HG02798 (cell line): ENCODE measurements at regions not wholly inside any gene's neighbourhood (a gene's known extent, or its start where the extent isn't known, plus 50 kb on each side); places are given as distances from the start of the nearest gene placed in this dataset.
"Not testable (repeated sequence)": the region's sequence is repeated elsewhere in the genome, so short reads cannot be mapped to it uniquely, and the experiment has no call there.

Source experiments
- ATAC-seq: cut with Tn5 transposase; IDR thresholded peaks from one replicate; pipeline ENCODE4 v1.9.1; 2021; ENCODE audit warnings: mild to moderate bottlenecking; ENCODE audit not compliant: unreplicated experiment, poor library complexity

DNA sequence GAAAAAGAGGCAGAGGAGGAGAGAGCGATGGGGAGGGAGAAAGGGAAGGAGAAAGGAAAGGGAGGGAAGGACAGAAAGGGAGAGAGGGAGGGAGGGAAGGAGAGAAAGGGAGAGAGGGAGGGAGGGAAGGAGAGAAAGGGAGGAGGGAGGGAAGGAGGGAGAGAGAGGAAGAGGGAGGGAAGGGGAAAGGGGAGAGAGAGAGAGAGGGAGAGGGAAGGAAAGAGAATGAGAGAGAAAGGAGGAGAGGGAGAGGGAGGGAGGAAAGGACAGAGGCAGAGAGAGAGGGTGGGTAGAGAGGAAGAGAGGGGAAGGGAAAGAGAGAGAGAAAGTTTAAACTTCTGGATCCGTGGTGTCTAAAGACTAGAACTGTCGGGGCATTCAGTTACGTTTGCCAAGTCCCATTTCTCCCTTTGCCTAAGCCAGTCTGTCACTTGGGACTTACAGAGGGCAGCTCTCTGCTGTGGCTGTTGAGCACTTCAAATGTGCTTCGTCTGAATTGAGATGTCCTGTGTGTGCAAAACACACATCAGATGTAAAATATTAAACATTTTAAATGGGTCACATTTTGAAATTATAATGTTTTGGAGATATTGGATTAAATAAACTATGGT is 62.6 kb downstream of the PLXNA1 start:
- no peak for ATAC-seq

DNA sequence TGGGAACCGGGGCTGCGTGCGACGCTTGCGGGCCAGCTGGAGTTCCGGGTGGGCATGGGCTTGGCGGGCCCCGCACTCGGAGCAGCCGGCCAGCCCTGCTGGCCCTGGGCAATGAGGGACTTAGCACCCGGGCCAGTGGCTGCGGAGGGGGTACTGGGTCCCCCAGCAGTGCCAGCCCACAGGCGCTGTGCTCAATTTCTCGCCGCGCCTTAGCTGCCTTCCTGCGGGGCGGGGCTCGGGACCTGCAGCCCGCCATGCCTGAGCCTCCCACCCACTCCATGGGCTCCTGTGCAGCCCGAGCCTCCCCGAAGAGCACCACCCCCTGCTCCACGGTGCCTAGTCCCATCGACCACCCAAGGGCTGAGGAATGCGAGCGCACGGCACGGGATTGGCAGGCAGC is 63.8 kb downstream of the PLXNA1 start:
- ATAC-seq: not testable (repeated sequence)

DNA sequence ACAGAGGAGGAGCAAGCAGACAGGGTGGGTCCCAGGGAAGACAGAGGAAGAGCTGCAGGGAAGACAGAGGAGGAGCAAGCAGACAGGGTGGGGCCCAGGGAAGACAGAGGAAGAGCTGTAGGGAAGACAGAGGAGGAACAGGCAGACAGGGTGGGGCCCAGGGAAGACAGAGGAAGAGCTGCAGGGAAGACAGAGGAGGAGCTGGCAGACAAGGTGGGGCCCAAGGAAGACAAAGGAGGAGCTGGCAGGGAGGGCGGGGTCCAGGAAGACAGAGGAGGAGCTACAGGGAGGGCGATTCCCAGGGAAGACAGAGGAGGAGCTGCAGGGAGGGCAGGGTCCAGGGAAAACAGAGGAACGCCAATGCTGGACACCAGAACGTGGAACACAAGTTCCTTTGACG is 66.5 kb downstream of the PLXNA1 start:
- no peak for ATAC-seq

DNA sequence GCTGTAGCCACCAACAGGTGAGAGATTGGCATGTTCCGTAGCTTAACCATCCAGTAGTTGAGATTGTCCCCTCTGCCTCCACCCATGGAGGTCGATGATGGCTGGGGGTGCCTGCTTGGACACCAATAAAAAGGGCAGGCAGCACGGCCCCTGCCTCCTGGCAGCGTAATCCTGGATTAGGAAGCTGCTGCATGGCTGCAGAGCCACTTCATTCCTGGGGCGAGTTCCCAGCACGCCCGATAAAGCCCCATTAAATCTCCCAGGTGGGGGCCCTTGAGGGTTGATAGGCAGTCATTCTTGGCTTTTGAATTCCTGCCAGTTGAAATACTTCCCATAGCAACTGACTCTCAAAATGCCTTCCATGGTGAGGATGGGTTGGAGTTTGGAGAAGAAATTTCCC is 67.8 kb downstream of the PLXNA1 start:
- no peak for ATAC-seq

DNA sequence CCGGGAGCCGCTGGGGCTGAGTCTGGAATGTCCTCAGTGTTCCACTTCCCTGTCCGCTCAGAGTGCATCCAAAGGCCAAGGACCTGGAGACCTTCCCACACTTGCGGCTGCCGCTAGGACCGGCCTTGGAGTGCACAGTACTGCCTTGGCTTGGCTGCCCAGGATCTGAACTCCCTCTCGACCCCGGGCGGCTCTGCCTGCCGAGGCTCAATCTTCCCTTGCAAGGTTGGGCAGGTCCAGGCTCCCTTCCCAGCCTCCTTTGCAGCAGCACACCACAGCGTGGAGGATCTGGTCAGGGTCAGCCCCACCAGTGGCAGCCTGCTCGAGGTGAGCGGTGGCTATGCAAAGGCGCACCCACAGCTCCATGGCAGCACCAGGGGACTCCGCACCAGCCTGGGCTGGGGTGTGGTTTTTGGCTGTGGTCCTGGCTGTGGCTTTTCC is 69.2 kb downstream of the PLXNA1 start:
- no peak for ATAC-seq

DNA sequence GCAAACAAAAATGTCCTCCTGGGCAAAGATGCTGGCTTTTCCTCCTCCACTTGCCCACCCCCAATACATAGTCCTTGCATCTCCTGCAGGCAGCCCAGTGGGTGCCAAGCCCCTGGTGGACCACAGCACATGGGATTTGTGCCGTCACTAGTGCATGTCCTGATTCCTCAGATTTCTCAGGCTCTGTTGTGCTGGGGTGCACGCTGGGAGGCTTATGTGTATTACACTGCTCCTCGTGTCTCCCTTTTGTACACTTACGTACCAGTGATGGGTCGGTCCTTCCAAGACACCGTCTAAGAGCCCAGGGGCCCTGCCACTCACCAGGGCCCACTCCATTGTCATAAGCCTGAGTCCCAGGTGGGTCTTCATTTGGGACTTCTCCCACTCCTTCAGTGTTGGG is 70.1 kb downstream of the PLXNA1 start:
- no peak for ATAC-seq

DNA sequence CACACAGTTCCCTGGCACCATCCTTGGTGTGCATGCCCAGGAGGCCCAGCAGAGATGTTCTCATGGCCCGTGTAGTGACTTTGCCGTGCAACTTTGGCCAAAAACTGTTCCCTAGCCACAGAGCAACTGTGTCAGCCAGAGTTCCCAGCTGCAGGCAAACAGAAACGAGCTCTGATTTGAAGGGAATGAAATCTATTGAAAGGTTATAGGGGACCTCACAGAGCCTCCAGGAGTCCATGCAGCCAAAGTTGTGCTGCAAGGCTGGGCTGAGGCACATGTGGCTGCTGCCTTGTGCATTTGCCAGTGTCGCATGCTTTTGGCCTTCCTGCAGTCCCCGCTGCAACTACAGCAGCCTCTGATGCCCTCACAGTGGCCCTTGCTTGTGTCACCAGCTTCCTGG is 70.5 kb downstream of the PLXNA1 start:
- ATAC-seq: no peak

DNA sequence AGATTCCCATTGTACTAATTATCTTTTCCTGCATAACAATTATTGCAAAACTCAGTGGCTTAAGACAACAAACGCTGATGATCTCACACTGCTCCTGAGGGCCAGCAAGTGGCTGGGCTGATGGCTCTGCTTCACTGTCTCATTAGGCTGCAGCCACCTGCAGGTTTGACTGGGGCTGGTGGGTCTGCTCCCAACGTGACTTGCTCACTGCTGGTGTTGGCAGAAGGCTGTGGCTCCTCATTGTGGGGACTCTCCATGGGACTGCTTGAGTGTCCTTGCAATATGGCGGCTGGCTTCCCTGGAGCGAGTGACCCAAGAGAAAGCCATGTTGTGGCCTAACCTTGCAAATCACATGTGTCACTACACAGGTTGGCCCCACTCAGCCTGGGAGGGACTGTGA is 71.1 kb downstream of the PLXNA1 start:
- ATAC-seq: no peak

DNA sequence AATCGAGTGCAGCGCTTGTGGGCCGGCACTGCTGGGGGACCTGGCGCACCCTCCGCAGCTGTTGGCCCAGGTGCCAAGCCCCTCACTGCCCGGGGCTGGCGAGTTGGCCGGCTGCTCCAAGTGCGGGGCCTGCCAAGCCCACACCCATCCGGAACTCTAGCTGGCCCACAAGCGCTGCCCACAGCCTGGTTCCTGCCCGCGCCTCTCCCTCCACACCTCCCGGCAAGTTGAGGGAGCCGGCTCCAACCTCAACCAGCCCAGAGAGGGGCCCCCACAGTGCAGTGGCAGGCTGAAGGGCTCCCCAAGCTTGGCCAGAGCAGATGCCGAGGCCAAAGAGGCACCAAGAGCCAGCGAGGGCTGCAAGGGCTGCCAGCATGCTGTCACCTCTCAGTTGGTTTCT is 73.4 kb downstream of the PLXNA1 start:
- ATAC-seq: no peak

DNA sequence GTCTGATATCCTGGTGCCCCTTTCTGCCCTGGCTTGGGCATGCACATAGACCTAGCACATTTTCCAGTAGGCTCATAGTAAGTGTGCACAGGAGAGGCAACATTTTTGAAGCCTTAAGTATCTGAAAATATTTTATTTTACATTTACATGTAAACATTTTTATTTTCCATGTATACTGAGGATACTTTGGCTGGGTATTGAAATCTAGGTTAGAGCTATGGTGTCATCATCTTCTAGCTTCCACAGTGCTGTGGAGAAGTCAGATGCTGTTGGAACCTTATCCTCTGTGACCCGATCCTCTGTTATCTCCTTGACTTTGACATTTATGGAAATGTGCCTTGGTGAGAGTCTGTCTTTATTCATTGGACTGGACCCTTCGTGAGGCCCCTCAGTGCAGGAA is 74.1 kb downstream of the PLXNA1 start:
- ATAC-seq: no peak

DNA sequence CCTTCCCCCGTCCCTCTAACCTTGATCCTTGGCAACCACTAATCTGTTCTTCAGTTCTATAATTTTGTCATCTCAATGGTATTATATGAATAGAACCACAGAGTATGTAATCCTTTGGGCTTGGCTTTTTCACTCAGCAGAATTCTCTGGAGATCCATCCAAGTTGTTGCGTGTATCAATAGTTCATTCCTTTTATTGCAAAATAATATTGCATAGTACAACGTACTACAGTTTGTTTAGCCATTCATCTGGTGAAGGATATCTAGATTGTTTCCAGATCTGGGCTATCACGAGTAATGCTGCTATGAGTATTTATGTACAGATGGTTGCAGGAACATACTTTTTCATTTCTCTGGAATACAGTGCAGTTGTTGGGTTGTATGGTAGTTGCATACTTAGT is 76.2 kb downstream of the PLXNA1 start:
- no peak for ATAC-seq

DNA sequence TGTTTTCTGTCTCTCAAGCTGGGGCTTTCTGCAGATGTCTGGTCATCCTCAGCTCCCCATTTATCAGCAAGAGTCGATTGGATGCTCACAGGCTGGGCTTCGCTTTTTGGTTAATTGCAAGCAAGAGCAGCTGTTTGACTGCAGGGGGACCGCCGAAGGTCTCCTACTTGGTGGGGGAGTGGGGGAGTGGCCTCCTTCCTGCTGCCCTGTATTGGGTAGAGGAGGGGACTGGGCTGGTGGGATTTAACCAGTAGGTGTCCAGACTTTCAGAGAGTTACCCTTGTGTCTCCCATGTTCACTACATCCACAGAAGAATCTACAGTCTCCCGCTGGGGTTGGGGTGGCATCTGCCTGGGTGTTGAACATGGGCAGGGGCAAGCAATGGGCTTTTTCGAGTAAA is 78.7 kb downstream of the PLXNA1 start:
- ATAC-seq: no peak

DNA sequence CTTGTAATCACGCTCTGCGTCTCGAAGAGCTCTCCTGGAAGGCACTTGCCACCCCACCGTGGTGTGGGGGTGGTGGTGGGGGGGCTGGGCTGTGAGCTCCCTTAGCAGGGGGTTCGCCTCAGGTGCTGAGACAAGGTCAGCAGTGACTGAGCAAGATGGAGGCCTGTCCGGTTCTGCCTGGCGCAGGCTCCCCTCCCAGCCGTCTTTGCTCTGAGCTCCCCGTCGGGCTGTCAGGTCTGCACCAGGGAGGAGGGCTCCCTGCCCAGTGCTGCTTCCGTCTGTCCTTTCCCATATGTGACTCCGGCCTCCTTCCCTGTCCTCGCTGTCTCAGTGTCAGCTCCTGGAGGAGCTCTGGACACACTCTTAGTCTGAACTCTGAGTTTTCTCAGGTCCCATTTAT is 80.0 kb downstream of the PLXNA1 start:
- ATAC-seq: no peak

DNA sequence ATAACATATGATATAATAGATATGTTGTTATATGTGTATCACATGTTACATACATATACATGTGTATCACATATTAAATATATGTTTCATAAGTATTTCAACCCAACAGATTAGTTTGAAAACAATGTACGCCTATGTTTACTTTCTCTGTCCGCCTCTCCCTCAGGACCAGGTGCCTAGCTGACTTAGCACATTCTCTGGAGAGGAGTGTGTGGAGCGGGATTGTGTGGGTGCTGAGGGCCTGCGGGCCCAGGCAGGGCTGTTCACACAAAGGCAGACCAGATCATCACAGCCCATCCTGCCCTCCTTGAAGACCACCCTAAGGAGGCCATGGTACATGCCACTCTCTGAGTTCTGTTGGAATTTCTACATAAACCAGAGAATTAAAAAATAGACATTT is 81.0 kb downstream of the PLXNA1 start:
- no peak for ATAC-seq

DNA sequence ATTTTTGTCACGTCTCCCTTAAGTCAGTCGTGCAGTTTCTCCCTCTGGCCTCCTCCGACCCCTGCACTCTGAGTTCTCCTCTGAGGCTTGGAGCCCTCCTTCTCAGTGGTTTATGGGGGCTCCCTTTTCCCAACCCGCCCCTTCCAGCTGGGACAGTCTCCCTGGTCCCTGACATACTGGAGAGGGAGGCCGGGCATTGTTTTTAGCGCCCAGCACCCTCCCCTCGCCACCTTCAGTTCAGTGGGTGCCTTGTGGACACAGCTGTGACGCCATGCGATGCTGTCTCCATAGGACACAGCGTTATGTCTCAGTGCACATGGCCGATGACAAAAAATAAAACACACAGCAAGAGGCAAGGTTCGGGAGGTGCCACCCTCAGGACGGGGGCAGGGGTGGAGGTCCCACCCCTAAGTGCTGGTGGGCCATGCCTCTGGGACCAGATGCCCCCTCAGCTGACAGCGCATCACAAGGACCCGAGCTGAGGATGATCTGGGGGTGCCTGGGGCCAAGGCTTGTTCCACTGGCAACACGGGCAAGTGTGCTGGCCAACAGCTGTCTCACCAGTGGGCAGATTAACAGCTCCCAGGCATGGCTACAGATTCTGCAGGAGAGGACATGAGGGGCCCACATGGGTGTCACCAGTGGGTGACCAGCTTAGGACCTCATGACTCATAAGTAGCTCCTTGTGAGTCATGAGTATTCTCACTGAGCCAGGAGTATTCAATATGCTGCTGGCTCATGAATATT is 81.6 kb downstream of the PLXNA1 start:
- ATAC-seq: no peak

DNA sequence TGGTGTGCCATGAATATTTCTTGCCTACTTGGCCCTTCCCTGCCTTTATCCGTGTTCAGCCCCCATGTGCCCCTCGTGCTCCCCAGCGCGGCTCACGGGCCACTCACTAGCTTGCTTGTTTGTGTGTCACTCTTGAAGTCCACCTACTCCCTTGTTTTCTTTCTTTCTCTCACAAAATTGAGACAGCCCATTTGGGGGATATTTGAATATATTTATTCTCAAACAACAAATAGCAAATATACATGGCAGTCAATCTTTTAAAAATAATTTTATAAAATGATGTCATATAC is 82.2 kb downstream of the PLXNA1 start:
- ATAC-seq: no peak

DNA sequence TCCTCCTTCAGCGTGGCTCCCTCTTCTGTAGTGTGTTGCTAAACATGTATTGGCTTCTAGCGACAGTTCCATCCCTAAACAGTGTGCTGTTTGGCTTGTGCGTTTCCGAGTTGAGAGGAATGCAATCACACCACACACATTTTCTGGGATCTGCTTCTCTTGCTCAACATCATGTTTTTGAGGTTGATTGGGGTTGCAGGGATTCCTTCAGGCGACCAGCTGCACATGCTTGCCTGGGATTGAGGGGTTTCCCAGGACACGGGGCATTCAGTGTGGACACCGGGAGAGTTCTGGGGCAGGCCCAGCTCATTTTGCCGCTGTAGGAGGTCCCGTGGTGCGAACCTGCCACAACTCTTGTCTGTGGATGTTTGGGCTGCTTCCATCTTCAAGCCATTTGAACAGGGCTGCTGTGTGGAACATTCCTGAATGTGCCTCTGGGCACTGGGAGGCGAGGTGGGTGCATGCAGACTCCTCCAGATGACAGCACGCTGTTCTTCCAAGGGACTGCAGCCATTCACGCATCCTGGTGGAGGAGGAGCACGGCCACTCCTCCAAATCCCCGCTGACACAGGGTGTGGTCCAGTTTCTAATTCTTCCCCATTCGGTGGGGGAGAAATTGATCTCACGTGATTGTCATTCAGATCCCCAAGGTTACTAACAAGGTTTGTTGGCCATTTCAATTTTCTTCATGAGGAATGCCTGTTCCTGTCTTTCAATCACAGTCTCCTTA is 82.8 kb downstream of the PLXNA1 start:
- ATAC-seq: no peak

DNA sequence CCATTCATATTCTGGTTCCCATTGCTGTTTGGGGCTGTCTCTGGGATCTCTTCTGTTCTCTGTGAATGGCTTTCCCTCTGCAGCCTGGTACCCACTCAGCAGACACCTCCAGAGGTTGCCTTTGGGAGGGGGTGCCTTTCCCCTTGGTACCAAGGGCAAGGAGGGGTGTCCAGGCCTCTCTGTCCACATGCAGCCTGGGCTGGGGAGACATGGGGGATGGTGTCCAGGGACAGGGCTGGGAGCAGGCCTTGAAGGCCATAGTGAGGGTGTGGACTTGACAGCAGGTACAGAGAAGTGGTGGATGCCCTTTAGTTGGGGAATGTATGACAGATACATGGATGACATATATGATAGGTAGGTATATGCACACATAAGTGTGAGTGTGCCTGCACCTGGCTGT is 83.7 kb downstream of the PLXNA1 start:
- ATAC-seq: no peak

DNA sequence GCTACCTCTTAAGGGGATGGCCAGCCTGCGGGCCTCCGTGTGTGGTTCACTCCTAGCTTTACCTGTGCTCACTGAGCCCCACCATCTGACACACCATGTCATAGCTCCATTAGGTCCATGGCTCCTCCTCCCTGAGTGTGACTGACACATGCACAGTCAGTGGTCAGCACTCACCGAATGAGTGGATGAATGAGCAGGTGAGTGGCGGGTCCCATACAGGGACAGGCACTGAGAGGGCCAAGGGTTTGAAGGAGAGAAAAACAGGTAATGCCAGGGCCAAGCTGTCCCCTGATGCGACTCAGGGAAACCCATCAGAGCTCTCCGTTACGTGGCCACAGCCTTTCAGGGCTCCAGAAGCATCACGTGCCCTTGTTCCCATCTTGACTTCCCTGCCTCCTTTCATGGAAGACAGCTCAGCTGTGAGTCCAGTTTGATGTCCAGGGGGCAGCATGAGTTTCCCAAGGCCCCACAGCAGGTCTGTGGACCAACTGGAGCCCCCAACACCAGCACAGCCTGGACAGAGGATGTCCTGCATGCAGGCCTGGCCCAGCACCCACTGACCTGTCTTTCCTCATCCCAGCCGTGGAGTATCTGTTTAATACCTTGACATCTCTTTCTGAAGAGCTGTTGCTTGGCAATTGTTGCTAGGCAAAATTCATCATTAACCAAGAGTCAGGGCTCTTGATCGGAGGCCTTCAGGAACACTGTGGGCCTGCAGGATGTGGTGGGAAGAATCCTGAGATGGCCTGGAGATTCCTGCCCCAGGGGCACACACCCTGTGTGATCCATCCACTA is 84.4 kb downstream of the PLXNA1 start:
- no peak for ATAC-seq

DNA sequence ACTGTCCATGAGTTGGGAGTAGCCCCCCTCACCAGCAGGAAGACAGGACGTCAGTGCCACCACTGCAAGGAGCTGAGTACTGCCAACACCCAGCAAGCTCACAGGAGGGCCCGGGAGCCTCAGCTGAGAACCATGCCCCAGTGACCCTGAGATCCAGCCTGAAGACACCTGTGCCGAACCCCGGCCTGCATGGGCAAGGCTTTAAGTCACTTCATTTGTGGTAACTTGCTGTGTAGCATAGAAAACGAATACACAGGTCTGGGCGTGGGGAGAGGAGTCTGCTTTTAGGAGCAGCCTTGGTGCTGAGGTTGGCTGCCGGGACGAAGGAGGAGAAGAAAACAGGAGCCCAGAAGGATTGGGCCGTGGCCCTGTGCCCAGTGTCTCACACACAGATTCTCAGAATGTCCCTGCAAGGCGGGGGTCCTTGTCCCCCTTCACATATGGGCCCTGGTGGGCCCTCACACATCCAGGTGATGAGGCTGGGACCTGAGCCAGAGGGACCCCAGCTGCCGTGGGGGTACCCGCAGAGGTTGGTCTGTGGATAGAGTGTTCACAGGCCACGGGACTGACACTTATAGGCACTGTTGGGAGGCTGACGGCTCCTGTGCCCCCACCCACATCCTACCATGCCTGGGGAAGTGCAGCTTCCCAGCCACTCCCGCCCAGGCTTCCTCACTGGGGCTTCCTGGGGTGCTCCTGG is 85.3 kb downstream of the PLXNA1 start:
- no peak for ATAC-seq
